Activated naive CD8-positive, alpha-beta T cell treated with anti-CD3 and anti-CD28 coated beads for 36 hours (primary cell): ENCODE measurements at regions not wholly inside any gene's neighbourhood (a gene's known extent, or its start where the extent isn't known, plus 50 kb on each side); places are given as distances from the start of the nearest gene placed in this dataset.

Experiments
- DNase-seq: peaks from one replicate; pipeline ENCODE4 v3.0.0; 2021
- H3K27ac Mint-ChIP-seq: one replicate; pipeline ENCODE4 v1.8.0; 2022; ENCODE audit warnings: mild to moderate bottlenecking, moderate library complexity, mixed read lengths
- H3K27me3 Mint-ChIP-seq: one replicate; pipeline ENCODE4 v1.8.0; 2022; ENCODE audit warnings: mild to moderate bottlenecking, mixed read lengths
- H3K36me3 Mint-ChIP-seq: one replicate; pipeline ENCODE4 v1.8.0; 2021; ENCODE audit warnings: mild to moderate bottlenecking, mixed read lengths
- H3K4me1 Mint-ChIP-seq: one replicate; pipeline ENCODE4 v1.8.0; 2021; ENCODE audit warnings: mixed read lengths
- H3K4me3 Mint-ChIP-seq: one replicate; pipeline ENCODE4 v1.8.0; 2022; ENCODE audit warnings: mild to moderate bottlenecking, moderate library complexity, mixed read lengths
- H3K9me3 Mint-ChIP-seq: one replicate; pipeline ENCODE4 v1.8.0; 2022; ENCODE audit warnings: mixed read lengths

DNA sequence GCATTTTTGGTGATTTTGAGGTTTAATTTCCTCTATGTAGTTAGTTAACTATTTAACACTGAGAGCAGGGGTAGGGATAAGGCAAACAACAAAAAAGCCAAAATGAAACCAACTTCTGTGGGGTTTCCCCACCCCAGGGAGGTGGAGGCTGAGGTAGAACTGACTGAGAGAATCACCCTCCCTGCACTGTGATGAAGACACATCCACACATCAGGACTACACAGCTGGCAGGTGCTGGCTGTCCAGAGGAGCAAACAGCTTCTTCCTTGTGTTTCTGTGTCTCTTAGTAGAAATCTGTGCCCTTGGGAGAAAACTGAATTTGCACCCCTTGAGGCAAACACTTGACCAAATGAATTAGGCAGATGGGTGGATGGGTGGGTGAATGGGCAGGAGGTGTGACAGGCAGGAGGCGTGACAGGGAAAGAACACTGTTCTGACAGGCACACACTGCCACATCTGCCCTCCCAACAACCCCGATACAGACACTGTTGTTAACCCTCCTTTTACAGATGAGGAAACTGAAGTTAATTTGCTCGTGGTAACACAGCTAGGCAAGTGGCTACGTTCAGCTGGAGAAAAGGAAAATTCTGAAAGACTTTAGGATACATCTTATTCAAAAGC is 62.9 kb upstream of the AMZ2 start:
- peak; percentile 64 for DNase-seq
- Mint-ChIP-seq H3K4me3 (peak overlapping the region; percentile 18), H3K9me3 (peaks cover 2% of the 10 kb centered on the region), H3K4me1 (peaks cover 58% of the 10 kb centered on the region), H3K27ac (peak overlapping the region; percentile 46), H3K36me3 (no peaks in the 10 kb centered on the region), H3K27me3 (no peaks in the 10 kb centered on the region)

GRCh38 chr17:68185820-68186219 is 62.0 kb upstream of the AMZ2 start:
- H3K4me1 Mint-ChIP-seq: peaks cover 53% of the 10 kb centered on the region
- H3K9me3 Mint-ChIP-seq: no peaks in the 10 kb centered on the region
- H3K36me3 Mint-ChIP-seq: no peaks in the 10 kb centered on the region
- no peaks in the 10 kb centered on the region for H3K27me3 Mint-ChIP-seq
- no peak for DNase-seq
- H3K27ac Mint-ChIP-seq: no peak overlapping the region
- no peak overlapping the region for H3K4me3 Mint-ChIP-seq

GRCh38 chr17:68190495-68190894 is 57.3 kb upstream of the AMZ2 start:
- peaks cover 12% of the 10 kb centered on the region for H3K4me1 Mint-ChIP-seq
- H3K9me3 Mint-ChIP-seq: no peaks in the 10 kb centered on the region
- H3K27ac Mint-ChIP-seq: no peak overlapping the region
- H3K36me3 Mint-ChIP-seq: no peaks in the 10 kb centered on the region
- peaks cover 5% of the 10 kb centered on the region for H3K27me3 Mint-ChIP-seq
- H3K4me3 Mint-ChIP-seq: no peak overlapping the region
- DNase-seq: no peak

- no peak for DNase-seq
- peaks cover 19% of the 10 kb centered on the region for H3K4me1 Mint-ChIP-seq
- H3K27me3 Mint-ChIP-seq: peaks cover 52% of the 10 kb centered on the region
- H3K4me3 Mint-ChIP-seq: peak overlapping the region; percentile 70
- H3K36me3 Mint-ChIP-seq: no peaks in the 10 kb centered on the region
- no peak overlapping the region for H3K27ac Mint-ChIP-seq
- H3K9me3 Mint-ChIP-seq: no peaks in the 10 kb centered on the region
Observed at GRCh38 chr17:68195667-68196393, 52.0 kb upstream of the AMZ2 start.

- peaks cover 56% of the 10 kb centered on the region for H3K27me3 Mint-ChIP-seq
- peak overlapping the region; percentile 70 for H3K4me3 Mint-ChIP-seq
- H3K27ac Mint-ChIP-seq: no peak overlapping the region
- DNase-seq: no peak
- no peaks in the 10 kb centered on the region for H3K36me3 Mint-ChIP-seq
- no peaks in the 10 kb centered on the region for H3K9me3 Mint-ChIP-seq
- H3K4me1 Mint-ChIP-seq: peaks cover 19% of the 10 kb centered on the region
Observed at GRCh38 chr17:68196394-68197090, 51.3 kb upstream of the AMZ2 start.

- peaks cover 19% of the 10 kb centered on the region for H3K4me1 Mint-ChIP-seq
- DNase-seq: peak; percentile 45
- peak overlapping the region; percentile 58 for H3K4me3 Mint-ChIP-seq
Observed at GRCh38 chr17:68197091-68197996, 50.5 kb upstream of the AMZ2 start.

GRCh38 chr17:68197997-68198930 is 49.6 kb upstream of the AMZ2 start:
- H3K4me3 Mint-ChIP-seq: peak overlapping the region; percentile 37
- no peak overlapping the region for H3K27ac Mint-ChIP-seq
- H3K27me3 Mint-ChIP-seq: peaks cover 60% of the 10 kb centered on the region
- no peaks in the 10 kb centered on the region for H3K36me3 Mint-ChIP-seq
- H3K9me3 Mint-ChIP-seq: no peaks in the 10 kb centered on the region
- DNase-seq: no peak
- peaks cover 19% of the 10 kb centered on the region for H3K4me1 Mint-ChIP-seq

More at GRCh38 chr17:68197091-68197996, 50.5 kb upstream of the AMZ2 start:
- H3K36me3 Mint-ChIP-seq: no peaks in the 10 kb centered on the region
- H3K27me3 Mint-ChIP-seq: peaks cover 60% of the 10 kb centered on the region
- H3K9me3 Mint-ChIP-seq: no peaks in the 10 kb centered on the region
- H3K27ac Mint-ChIP-seq: no peak overlapping the region
